GM18907 (cell line): ENCODE measurements at regions not wholly inside any gene's neighbourhood (a gene's known extent, or its start where the extent isn't known, plus 50 kb on each side); places are given as distances from the start of the nearest gene placed in this dataset.
"Not testable (repeated sequence)": the region's sequence is repeated elsewhere in the genome, so short reads cannot be mapped to it uniquely, and the experiment has no call there.

Source experiments
- ATAC-seq: cut with Tn5 transposase; IDR thresholded peaks from one replicate; pipeline ENCODE4 v1.9.1; 2021; ENCODE audit warnings: mild to moderate bottlenecking, moderate library complexity; ENCODE audit not compliant: unreplicated experiment

DNA sequence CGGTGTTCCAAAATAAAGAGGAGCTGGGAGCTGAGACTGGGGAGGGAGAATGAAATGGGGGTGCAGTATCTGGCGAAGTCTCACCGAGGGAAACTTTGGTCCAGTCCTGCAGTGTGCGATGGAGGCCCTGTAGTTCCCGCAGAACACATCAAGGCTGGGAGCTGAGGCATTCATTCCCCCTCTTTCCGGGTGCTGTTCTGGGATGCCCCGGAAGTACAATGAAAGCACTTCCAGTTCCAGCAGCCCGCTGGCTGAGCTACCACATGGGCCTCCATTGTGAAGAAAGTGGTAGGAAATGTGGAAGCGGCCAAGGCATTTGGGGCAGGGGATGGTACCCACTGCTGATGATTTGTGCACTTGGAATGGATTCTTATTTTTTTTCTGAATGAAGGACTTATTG lies 560.7 kb downstream of the GLRX3 start:
- ATAC-seq, result no peak

DNA sequence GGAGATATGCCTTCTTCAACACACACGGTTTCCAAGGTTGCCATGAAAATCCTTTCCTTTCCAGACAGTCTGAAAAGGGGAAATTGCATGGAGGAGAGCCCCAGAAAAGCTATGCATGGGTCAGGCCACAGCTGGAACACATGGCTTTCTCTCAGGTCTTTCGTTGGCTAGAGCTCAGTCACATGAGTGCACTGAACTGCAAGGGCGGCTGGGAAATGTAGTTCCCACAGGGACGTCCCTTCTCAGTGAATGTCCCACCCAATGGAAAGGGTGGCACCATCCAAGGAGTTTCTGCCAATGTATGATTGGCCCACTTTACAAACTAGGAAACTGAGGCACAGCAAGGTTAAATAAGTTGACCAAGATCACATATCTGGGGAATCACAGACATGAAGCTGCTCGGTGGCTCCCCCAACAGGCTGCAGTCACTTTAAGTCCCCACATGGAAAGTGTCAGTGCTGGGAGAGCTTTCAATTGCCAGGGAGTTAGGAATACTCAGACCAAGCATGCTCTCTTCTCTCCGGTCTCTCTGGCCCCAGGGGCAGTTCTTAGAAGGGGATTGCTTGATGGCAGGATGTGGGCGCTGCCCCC lies 571.3 kb downstream of the GLRX3 start:
- no peak for ATAC-seq

DNA sequence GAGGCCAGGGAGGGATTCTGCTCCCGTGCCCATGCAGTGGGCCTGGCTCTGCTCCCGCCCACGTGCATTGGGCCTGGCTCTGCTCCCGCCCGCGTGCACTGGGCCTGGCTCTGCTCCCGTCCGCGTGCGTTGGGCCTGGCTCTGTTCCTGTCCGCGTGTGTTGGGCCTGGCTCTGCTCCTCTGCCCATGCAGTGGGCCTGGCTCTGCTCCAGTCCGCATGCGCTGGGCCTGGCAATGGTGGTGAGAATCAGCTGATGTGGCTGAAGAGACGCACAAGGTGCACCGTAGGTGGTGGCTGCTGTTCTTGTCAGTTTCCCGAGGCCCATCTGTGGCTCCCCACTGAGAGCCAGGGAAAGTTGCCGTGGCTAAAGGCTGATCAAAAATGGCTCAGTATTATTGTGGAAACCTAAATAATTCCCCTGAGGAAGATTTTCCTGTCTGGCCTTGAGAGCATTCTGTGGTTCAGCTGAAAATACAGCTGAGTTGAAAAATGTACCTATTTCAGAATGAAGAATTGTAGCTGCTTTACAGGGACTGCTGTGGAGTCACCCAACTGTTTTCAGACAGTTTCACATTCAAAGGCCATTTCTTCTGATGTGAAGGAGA lies 572.4 kb downstream of the GLRX3 start:
- ATAC-seq, result no peak

DNA sequence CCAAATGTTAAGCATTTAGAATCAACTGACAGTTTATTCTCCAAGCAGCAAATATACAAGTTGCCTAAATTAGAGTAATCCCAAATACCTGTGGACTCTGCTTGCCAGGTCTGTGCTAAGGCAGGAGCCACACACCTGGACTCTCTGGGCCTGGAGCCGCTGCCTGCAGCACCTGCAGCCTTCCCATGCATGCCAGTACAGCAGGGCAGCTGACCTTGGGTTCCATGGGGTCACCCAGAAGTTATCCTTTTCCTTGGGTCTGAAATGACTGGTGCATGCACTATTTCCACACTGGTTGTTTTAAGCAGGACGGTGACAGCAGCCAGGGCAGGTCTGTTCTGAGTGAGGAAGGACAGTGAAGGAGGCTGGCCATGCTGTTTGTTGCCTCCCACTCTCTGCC lies 573.2 kb downstream of the GLRX3 start:
- ATAC-seq, result no peak

DNA sequence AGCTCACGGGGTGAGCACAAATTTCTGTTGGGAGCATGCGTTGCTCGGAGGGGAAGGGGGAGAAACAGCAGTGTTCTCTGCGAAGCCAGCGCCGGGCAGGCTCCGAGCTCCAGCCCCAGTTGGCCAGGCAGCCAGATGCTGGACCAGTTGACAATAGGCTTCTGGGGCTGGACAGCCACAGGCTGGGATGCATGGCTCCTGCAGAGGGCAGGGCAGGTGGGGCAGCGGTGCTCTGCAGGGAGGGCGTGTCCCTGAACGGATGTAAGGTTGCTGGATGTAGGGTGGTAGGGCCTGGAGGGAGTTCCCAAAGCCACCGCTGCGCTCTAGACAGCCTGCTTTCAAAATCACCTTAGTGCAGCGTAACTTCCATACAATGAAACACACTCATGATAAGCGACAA lies 574.9 kb downstream of the GLRX3 start:
- no peak for ATAC-seq

DNA sequence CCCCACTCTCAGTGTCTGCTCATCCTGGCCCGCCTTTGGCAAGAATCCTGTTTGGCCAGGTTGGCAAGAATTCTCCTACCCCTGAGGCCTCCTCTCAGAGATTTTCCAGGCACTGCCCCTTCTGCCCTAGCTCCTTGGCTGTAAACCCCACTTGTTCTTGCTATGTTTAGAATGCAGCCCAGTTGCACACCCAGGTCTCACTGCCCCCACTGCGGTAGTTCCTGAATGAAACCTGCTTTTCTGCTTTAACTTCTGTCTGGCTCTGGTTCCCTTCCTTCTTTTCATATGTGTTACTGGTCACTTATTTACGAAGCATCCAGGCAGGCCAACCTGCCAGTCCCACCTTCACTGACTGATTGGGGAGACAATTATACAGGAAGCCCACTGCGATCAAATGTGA lies 576.9 kb downstream of the GLRX3 start:
- no peak for ATAC-seq

DNA sequence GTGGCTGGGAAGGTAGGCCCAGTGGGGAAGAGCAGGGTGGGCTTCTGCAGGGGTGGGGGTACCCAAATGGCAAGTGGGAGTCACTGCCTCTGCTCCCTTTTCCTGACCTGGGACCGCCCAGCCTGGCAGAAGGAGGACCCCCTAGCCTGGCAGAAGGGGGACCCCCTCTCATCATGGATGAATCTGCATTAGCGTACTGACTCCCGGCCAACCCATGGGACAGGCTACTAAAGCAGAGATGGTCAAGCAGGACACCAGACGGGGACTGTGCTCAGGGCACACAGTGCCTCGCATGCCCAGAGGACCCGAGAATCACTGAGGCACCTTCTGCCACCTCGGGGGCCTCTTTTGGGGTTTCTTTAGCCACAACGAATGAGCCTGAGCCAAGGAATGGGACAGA lies 577.5 kb downstream of the GLRX3 start:
- ATAC-seq, result no peak

DNA sequence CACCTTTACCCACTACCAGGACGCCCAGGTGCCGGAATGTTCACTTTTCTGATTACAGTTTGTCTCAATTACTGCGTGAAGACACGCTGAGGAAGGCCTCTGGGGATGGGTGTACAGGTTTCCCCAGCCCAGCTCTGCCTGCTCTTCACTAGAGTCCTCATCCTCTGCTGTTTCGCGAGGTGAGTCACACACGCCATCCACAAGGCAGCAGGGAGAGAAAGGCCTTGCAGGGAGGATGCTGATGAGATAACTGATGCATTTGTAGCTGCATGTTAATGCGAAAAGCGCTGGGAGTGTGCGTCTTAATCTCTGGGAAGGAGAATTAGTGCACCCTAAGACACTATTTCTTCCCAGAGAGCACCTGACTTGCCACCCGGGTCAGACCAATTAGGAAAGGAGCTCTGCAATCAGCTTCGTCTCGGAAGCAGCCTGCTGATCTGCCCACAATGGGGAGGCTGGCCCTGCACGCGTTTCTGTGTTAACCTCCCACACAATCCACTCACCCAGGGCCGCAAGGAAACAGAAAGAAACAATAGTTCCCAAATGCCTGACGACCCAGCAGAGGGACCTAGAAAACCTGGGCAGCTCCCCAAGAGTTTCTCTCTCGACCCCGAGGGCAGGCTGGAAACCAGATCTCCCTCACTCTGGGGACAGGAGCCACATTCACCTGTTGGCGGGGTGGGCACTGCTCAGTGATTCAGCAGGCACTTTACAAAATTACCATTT lies 578.7 kb downstream of the GLRX3 start:
- no peak for ATAC-seq

DNA sequence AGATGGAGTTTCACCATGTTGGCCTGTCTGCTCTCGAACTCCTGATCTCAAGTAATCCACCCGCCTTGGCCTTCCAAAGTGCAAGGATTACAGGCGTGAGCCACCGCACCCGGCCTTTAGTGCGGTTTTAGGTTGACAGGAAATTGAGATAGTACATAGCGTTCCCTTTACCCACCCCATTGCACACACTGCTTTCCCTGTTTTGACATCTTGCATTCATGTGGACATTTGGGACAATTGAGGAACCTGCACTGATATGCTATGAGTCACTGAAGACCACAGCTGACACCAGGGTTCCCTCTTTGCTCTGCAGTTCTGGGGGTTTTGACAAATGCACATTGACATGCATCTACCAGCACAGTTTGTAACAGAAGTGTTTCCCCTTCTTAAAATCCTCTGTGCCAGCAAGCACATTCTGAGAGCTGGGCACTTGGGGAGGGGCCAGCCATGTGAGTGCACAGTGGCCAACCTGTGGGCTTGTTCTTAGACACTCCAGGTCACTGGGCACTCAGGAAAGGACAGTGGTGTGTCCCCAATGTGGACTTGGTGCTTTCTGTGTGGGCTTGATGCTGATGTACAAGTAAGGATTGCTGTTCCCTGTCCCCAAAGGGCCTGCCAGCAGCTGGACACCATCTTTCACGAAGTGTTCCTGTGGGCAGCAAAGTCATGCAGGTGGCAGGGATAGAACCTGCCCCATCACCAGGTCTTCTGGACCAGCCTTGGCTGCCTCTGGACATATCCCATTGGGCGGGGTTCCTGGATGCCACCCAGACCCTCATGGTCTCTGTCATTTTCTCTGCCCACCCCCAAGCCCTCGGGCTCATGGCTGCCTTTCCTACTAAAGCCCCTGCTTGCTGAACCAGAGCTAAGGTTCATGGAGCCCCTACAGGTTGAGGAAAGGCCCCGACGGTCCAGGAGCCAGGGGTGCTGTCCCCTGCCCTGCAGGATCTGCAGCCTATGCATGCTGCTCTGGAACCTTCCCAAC lies 579.8 kb downstream of the GLRX3 start:
- ATAC-seq, result no peak

DNA sequence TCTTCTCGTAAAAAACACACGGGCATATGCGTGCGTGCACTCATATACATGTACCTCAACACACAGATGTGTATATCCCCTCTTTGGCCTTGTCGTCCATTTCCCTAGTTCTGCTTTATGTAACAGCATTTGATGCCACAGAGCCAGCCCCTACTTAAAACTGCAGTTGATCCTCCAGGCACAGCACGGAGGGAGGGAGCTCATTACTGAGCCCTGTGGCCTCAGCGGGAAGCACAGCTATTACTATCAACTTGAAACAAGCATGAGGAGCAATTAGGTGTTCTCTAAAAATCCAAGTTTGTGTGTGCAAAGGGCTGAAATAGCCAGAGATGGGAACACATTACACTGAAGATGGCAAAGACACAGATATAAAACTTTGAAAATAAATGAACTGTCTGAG lies 580.9 kb downstream of the GLRX3 start:
- ATAC-seq, result no peak

DNA sequence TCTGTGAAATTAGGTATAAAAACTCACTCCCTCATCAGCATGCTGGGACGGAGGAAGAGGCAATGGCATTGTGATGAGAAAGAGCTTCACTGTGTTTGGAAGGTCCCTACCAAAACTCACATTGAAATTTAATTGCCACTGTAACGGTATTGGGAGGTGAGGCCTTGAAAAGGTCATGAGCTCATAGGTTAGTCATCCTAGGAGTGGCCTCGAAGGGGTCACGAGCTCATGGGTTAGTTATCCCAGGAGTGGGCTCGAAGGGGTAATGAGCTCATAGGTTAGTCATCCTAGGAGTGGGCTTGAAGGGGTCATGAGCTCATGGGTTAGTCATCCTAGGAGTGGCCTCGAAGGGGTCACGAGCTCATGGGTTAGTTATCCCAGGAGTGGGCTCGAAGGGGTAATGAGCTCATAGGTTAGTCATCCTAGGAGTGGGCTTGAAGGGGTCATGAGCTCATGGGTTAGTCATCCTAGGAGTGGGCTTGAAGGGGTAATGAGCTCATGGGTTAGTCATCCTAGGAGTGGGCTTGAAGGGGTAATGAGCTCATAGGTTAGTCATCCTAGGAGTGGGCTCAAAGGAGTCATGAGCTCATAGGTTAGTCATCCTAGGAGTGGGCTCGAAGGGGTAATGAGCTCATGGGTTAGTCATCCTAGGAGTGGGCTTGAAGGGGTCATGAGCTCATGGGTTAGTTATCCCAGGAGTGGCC lies 582.7 kb downstream of the GLRX3 start:
- not testable (repeated sequence) for ATAC-seq

DNA sequence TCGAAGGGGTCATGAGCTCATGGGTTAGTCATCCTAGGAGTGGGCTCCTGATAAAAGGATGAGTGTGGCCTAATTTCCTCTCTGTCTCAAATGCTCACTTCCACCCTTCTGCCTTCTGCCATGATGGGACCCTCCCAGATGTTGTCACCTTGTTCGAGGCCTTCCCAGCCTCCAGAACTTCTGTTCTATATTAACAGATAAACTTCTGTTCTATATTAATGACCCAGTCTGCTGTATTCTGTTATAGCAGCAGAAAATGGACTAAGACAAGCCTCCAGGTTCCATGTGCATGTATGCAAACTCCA lies 583.2 kb downstream of the GLRX3 start:
- no peak for ATAC-seq

DNA sequence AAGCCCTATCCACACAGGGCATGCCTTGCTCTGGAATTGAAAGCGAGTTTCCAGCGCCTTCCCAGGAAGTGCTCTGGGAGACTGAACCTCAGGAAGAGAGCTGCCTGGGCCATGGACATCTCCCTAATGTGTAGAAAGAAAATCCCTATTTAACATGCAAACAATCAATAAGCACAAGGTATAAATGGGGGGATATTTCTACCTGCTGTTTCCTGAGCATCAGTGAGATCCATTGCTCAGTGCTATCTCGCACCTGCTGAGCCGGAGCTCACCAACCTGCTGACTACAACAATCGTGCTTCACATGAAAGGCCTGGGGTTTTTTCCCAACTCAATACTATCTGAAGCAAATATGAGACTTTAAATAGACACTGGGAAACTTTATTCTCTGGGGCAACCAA lies 584.0 kb downstream of the GLRX3 start:
- no peak for ATAC-seq

DNA sequence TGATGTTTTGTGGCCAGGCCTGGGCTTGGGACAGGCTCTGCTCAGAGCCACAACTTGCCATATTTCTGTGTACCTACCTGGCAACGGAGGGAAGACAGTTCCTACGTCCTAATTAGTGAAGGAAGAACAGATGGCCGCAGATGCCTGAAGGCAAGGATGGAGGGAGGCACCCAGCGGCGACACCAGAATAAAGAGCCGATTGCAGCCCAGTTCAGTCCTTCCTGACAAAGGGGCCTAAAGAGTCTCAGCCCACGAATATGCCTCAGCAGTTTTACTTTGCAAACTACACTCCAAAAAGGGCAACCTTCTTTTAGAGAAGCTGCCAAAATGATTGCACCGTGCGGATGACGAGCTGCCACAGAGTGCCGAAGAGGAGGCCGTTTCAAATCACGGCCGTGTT lies 585.8 kb downstream of the GLRX3 start:
- no peak for ATAC-seq

DNA sequence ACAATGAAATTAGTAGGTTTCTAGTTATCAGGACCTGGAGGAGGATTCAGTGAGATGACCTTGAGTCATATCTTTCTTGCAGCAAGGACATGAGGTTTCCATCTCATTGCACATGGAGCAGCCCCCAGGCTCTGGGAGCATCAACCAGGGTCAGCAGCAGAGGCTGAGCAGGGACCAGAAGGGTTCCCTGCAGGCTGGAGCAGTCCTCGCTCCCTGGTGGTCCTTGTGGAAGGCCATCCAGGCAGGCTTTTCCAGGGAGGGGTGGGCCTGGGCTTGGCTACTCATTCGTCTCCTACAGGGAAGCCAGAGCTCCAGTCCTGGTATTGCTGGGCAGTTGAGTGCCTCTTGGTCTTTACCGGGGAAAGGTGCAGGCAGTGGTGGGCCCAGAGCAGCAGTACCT lies 587.5 kb downstream of the GLRX3 start:
- no peak for ATAC-seq

DNA sequence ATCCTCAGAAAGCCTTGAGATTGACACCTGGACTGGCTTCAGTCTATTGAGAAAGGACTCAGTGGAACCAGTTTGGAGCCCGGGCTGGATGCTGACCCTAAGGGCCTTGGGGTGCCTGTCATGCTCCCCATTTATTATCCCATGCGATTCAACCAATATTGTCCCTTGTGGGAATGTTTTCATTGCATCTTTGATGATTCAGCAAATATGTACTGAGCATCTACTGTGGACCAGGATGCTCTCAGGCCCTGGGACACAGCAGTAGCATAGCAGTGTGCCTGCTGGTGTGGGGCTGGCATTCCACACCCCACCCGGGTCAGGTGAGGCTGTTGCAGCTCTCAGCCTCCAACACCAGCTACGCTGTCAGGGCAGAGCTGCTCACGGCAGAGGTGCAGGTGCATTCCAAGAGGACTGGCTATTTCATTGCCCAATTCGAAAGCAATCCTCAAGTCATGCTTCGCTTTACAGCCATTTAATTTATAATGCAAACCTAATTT lies 586.0 kb downstream of the TCERG1L start:
- no peak for ATAC-seq

DNA sequence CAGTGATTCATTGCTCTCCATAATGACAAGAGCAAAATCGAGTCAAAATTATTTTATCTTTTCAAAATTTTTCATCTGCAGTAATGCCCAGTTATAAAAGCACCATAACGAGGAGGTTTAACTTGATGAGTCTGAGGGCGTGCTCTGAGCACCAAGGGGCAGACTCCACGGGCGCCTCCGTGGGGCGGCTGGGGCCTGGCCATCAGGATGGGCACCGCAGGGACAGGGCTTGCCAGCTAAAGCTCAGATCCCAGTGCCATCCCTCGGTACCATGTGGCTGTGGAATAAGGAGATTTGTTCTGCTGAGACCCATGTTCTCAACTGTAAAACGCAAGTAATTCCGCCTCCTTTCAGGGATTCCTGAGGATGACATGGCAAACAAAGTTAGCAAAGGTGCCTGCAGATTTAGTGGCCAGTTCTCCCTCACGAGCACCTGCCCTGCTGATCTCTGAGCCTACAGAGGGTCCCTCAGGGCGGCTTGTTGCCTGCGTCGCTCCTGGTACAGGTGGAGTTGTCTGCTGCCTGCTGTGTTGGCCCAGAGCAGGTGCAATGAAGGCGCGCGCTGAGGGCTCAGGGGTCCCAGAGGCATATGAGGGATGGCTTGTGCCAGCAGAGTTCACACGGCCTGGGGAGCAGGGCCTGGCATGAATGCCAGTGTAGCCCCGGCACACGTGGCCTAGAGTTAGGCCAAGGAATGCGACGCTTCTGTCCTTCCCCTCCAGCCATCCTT lies 584.4 kb downstream of the TCERG1L start:
- no peak for ATAC-seq

DNA sequence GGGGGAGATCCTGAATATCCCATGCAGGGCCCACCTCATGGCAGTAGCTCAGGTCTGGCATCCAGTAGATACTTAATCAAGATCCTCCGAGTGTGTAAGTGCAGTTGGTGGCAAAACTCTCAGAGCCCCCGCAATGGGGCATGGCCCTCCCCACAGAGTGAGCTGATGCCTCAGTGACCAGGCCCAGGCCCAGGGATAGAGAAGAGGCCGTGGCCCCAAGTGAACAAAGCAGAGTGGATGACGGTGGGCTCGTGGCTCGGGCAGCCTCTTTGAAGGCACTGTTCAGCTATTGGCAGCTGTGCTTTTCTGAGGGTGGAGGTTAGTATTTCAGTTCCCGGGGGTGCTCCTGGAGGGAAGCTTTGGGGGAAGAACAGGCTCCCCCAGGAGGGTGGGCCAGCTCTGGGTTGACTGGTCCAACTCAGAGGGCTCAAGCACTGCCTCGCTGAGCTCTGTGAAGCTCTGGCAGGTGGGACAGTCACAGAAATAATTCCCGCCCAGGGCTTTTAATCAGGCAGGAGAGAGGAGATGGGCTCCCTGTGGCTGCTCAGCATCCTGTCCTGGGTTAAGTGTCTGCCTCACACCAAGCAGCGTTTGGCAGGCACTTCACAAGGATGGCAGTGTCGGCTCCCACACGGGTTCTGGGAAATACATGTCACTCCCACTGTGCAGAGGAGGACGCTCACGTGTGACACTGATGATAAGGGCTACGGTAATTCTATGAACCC lies 583.6 kb downstream of the TCERG1L start:
- ATAC-seq, result no peak

DNA sequence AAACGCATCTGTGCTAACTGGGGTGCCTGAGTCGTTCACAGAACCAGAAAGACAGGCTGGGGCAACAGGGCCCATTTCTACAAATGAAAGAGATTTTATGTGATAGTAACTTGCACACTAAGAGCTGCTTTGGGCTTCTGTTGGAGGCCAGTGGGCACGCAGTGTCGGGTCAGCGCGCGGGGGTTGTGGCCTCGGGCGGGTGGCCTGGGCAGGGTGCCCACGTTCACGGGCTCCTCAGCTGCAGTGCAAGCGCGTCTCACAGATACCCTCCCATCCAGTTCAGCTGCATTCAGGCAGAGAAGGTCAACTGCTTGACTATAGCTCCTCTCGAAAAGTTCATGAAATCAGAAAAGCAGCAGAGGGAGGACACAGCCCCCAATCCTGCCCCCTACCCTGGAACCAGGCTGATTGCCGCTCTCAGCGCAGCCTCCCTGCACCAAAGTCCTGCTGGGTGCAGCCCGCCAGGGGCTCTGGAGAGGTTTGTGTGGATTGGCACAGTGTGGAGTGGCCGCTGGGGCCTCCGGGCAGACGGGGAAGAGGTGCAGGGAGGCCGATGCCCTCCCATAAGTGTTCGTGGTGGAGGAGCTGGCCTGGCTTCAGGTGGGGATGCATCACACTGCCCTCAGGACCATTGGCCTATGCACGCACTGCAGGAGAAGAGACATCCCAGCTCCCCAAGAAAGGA lies 582.8 kb downstream of the TCERG1L start:
- ATAC-seq, result no peak
